ELF-1 (cell line): ENCODE measurements at regions not wholly inside any gene's neighbourhood (a gene's known extent, or its start where the extent isn't known, plus 50 kb on each side); places are given as distances from the start of the nearest gene placed in this dataset.
"Not testable (repeated sequence)": the region's sequence is repeated elsewhere in the genome, so short reads cannot be mapped to it uniquely, and the experiment has no call there.

Experiments
- DNase-seq: peaks from one replicate; pipeline ENCODE4 v3.0.0-alpha.2; 2016; ENCODE audit warnings: low read depth, low spot score

- DNase-seq = no peak
Measured at GRCh38 chr6:29227235-29227634, 56.5 kb downstream of the OR2J2 start.

DNA sequence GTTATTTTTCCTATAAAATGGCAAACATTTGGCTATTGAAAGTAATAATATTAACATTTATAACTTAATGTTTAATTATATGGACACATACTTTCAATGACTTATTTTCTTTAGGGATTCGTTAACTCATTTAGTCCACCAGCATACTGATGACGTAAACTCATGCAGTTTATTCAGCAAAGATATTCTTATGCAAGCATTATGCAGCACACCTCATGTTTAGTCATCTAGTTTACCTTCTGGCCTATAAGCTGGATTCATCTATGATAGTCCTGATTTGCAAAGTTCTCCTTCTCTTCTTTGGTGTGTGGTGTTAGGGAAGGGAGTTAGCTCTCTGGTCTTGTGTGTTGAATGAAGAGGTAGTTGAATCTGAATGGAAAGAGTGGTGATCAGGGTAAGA, 60.0 kb downstream of the OR2J2 start:
- no peak for DNase-seq

- DNase-seq = no peak
Measured at GRCh38 chr6:29232725-29233124, 62.0 kb downstream of the OR2J2 start.

- DNase-seq = peak; percentile 4
Measured at GRCh38 chr6:29236060-29236459, 65.4 kb downstream of the OR2J2 start.

GRCh38 chr6:29236634-29237033, 64.9 kb upstream of the OR14J1 start:
- no peak for DNase-seq

DNA sequence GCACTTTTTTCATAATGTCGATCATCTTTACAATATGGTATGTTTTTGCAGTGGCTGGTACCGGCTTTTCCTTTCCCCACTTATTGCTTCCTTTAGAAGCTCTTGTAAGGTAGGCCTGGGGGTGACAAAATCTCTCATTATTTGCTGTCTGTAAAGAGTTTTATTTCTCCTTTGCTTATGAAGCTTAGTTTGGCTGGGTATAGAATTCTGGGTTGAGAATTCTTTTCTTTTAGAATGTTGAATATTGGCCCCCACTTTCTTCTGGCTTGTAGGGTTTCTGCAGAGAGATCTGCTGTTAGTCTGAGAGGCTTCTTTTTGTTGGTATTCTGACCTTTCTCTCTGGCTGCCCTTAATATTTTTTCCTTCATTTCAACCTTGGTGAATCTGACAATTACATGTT, 58.5 kb upstream of the OR14J1 start:
- DNase-seq = not testable (repeated sequence)
